GM10266 (cell line): ENCODE measurements at regions not wholly inside any gene's neighbourhood (a gene's known extent, or its start where the extent isn't known, plus 50 kb on each side); places are given as distances from the start of the nearest gene placed in this dataset.
"Not testable (repeated sequence)": the region's sequence is repeated elsewhere in the genome, so short reads cannot be mapped to it uniquely, and the experiment has no call there.

Source experiments
- DNase-seq: peaks from one replicate; pipeline ENCODE4 v3.0.0; 2012; ENCODE audit errors: extremely low spot score
- CTCF ChIP-seq: IDR thresholded peaks from 2 replicates; pipeline ENCODE4 v1.5.1; 2012; ENCODE audit warnings: mild to moderate bottlenecking, low read depth; ENCODE audit not compliant: control insufficient read depth, insufficient read depth; ENCODE audit errors: missing control alignments

- DNase-seq, result no peak
- TF ChIP-seq CTCF, result no peak
Measured at GRCh38 chr3:109864452-109864851, 527.1 kb upstream of the DPPA4 start.

- DNase-seq, result no peak
- no peak for TF ChIP-seq CTCF
Measured at GRCh38 chr3:109869586-109869985, 532.2 kb upstream of the DPPA4 start.

- no peak for DNase-seq
- no peak for TF ChIP-seq CTCF
Measured at GRCh38 chr3:109874896-109875708, 537.8 kb upstream of the DPPA4 start.

- DNase-seq, result not testable (repeated sequence)
Measured at GRCh38 chr3:109877616-109878015, 540.3 kb upstream of the DPPA4 start.

- no peak for DNase-seq
- no peak for TF ChIP-seq CTCF
Measured at GRCh38 chr3:109882144-109882543, 544.8 kb upstream of the DPPA4 start.

- no peak for DNase-seq
- no peak for TF ChIP-seq CTCF
Measured at GRCh38 chr3:109887293-109887692, 549.9 kb upstream of the DPPA4 start.

- TF ChIP-seq CTCF, result no peak
- no peak for DNase-seq
Measured at GRCh38 chr3:109888026-109888425, 550.7 kb upstream of the DPPA4 start.

GRCh38 chr3:109897734-109898133 lies 560.4 kb upstream of the DPPA4 start:
- no peak for TF ChIP-seq CTCF
- DNase-seq, result no peak
